Cardiac muscle cell (in vitro differentiated cells and primary cell): ENCODE measurements at regions not wholly inside any gene's neighbourhood (a gene's known extent, or its start where the extent isn't known, plus 50 kb on each side); places are given as distances from the start of the nearest gene placed in this dataset.

Experiments
- DNase-seq, 2 donors: peaks; one replicate each; pipeline versions ENCODE4 v3.0.0 to v3.0.0-alpha.2; 2010 to 2017; ENCODE audit warnings: low read depth in 1 of 2, low spot score in 1 of 2
- H3K27ac ChIP-seq: fragments of 200-600 bp; sonication (generic); 2 replicates; pipeline ENCODE4 v1.5.1; 2016
- H3K27me3 ChIP-seq: fragments of 200-600 bp; sonication (generic); 2 replicates; pipeline ENCODE4 v1.6.0; 2016; ENCODE audit warnings: control low read depth
- H3K36me3 ChIP-seq: fragments of 200-600 bp; sonication (generic); 2 replicates; pipeline ENCODE4 v1.5.1; 2016; ENCODE audit warnings: control low read depth
- H3K4me1 ChIP-seq: fragments of 200-600 bp; sonication (generic); 2 replicates; pipeline ENCODE4 v1.8.1; 2017; ENCODE audit warnings: low read depth, mild to moderate bottlenecking, mixed run types
- H3K4me3 ChIP-seq: fragments of 200-600 bp; sonication (generic); 2 replicates; pipeline ENCODE4 v1.5.1; 2016; ENCODE audit warnings: mild to moderate bottlenecking
- H3K9me3 ChIP-seq: fragments of 200-600 bp; sonication (generic); 2 replicates; pipeline ENCODE4 v1.5.1; 2017; ENCODE audit warnings: low read depth, mild to moderate bottlenecking, control low read depth
- TF ChIP-seq, protein P1 (sequence below): IDR thresholded peaks from 2 replicates; pipeline ENCODE4 v1.5.1; 2012; ENCODE audit warnings: low read depth, mild to moderate bottlenecking, low read length

DNA sequence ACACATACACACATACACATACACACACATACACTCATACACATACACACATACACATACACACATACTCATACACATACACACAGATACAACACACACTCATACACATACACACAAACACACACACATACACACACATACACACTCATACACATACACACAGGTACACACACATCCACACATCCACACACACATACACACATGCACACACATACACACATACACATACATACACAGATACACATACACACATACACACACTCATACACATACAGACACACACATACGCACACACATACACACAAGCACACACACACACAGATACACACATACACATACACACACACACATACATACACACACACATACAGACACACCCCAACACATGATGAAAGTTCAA lies 729.1 kb upstream of the SOX11 start:
- Histone ChIP-seq H3K27ac (no peak overlapping the region), H3K4me3 (no peak overlapping the region), H3K9me3 (no peaks in the 10 kb centered on the region), H3K27me3 (no peaks in the 10 kb centered on the region), H3K4me1 (no peaks in the 10 kb centered on the region), H3K36me3 (no peaks in the 10 kb centered on the region)
- TF ChIP-seq, protein P1, sequence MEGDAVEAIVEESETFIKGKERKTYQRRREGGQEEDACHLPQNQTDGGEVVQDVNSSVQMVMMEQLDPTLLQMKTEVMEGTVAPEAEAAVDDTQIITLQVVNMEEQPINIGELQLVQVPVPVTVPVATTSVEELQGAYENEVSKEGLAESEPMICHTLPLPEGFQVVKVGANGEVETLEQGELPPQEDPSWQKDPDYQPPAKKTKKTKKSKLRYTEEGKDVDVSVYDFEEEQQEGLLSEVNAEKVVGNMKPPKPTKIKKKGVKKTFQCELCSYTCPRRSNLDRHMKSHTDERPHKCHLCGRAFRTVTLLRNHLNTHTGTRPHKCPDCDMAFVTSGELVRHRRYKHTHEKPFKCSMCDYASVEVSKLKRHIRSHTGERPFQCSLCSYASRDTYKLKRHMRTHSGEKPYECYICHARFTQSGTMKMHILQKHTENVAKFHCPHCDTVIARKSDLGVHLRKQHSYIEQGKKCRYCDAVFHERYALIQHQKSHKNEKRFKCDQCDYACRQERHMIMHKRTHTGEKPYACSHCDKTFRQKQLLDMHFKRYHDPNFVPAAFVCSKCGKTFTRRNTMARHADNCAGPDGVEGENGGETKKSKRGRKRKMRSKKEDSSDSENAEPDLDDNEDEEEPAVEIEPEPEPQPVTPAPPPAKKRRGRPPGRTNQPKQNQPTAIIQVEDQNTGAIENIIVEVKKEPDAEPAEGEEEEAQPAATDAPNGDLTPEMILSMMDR: no peak
- DNase-seq: no peak

DNA sequence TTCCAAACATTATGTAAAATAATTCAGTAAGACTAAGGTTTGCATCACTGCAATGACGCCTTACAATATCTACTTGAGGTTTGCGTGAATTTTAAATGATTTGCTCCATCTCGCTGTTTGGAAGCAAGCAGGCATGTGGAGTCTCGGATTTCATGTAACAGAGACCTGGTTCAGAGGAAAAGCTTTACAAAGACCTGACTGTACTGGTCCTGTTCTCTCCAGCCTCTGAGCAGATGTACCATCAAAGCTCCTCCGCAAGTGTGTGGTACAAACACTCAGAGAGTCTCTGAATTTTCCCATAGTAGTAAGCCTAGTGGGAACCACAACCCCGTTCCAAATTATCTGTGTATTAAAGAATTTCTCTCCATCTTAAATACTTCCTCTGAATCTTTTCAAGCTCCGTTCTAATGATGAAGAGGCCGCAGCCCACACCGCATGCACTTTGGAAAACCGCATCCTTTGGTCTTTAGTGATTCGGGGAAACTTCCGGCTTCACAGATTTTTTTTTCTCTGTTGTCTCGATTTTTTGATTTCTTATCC lies 728.1 kb upstream of the SOX11 start:
- DNase-seq: no peak
- TF ChIP-seq, protein P1: no peak
- Histone ChIP-seq H3K9me3 (no peaks in the 10 kb centered on the region), H3K36me3 (no peaks in the 10 kb centered on the region), H3K27ac (no peak overlapping the region), H3K4me3 (no peak overlapping the region), H3K4me1 (no peaks in the 10 kb centered on the region), H3K27me3 (no peaks in the 10 kb centered on the region)

DNA sequence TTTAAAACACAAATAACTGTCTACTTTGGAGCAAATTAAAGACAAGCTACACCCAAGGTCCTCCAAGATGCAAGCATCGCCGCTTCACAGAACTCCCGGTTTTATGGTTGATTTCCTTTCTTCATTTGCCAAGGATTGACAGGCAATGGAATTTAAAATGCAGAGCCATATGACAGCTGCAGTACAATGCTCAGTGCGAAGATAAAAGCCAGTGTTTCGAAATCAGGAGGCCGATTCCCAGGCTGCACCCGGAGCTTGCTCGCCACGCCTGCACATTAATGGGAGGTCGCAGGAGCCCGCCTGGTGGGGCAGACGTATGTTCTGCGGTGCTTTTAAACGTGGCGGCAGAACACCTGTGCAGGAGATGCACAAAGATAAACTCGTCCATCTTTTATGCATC lies 727.6 kb upstream of the SOX11 start:
- DNase-seq: no peak
- H3K36me3 ChIP-seq: no peaks in the 10 kb centered on the region
- no peaks in the 10 kb centered on the region for H3K27me3 ChIP-seq
- no peak overlapping the region for H3K27ac ChIP-seq
- H3K4me3 ChIP-seq: no peak overlapping the region
- H3K9me3 ChIP-seq: no peaks in the 10 kb centered on the region
- H3K4me1 ChIP-seq: no peaks in the 10 kb centered on the region
- TF ChIP-seq, protein P1: no peak

DNA sequence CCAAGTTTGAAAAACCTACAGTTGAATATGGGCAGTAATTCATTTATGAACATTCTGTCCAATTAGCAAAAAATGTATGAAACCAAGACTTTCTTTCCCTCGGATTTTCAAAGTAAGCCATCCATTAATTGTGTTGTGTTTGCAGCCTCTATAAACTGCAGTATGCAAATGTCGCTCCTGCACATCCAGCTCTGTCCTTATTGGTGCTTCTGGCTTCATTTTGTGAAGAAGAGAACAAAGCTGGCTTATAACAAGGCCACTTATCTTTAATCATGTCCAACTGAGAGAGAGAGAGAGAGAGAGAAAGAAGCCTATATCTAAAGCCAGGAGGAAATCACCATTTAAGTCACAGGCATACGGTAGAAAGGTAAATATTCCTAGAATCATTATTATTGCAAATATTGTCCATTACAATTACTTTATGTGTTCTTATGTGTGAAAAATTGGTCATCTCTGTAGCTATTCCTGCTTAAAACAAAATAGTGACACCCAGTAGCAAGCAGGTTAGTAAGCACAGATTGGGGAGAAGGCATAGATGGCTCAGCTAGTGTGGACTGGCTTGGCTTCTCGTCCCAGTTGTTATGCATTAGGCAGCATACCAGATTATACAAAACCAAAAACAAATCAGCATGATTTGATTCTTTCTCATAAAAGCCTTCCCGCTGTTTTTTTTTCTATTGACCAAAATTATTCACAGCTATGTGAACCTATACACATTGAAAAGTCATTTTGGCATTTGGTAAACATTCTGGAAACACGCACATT lies 726.4 kb upstream of the SOX11 start:
- H3K9me3 ChIP-seq: no peaks in the 10 kb centered on the region
- no peaks in the 10 kb centered on the region for H3K27me3 ChIP-seq
- no peak for DNase-seq
- H3K4me3 ChIP-seq: no peak overlapping the region
- H3K27ac ChIP-seq: no peak overlapping the region
- TF ChIP-seq, protein P1: no peak
- peaks cover 4% of the 10 kb centered on the region for H3K4me1 ChIP-seq
- H3K36me3 ChIP-seq: no peaks in the 10 kb centered on the region

DNA sequence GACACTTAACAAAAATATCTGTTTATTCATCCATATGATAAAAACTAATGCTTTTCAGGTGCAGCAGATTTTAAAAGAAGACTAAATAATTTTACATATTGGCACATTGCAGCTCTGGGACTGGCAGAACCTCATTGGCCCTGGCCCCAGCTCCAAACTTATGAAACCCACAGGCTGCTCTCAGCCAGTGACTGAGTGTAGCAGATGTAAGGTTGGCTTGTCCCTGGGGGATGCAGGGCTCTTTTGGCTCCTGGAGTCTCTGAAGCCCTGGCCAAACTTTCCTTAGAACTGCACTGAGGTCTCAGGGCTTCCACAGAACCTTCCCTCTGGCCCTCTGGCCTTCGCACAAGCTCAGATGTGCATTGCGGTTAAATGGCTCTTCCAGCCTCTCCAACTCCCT lies 725.0 kb upstream of the SOX11 start:
- Histone ChIP-seq H3K9me3 (no peaks in the 10 kb centered on the region), H3K4me3 (no peak overlapping the region), H3K27ac (no peak overlapping the region), H3K4me1 (peaks cover 4% of the 10 kb centered on the region), H3K27me3 (no peaks in the 10 kb centered on the region), H3K36me3 (no peaks in the 10 kb centered on the region)
- TF ChIP-seq, protein P1: no peak
- no peak for DNase-seq
